LNCaP clone FGC (cell line): ENCODE measurements at regions not wholly inside any gene's neighbourhood (a gene's known extent, or its start where the extent isn't known, plus 50 kb on each side); places are given as distances from the start of the nearest gene placed in this dataset.

ENCODE experiments used
- DNase-seq: peaks from one replicate; pipeline ENCODE4 v3.0.0-alpha.2; 2011; ENCODE audit warnings: low read depth
- H3K4me3 ChIP-seq: 2 replicates; pipeline ENCODE4 v1.5.1; 2011; ENCODE audit warnings: mild to moderate bottlenecking, low read depth, low read length, control low read depth
- TF ChIP-seq, protein P1 (sequence below): IDR thresholded peaks from 2 replicates; pipeline ENCODE4 v1.5.1; 2012; ENCODE audit warnings: mild to moderate bottlenecking; ENCODE audit not compliant: control insufficient read depth, insufficient read depth; ENCODE audit errors: extremely low read depth

DNA sequence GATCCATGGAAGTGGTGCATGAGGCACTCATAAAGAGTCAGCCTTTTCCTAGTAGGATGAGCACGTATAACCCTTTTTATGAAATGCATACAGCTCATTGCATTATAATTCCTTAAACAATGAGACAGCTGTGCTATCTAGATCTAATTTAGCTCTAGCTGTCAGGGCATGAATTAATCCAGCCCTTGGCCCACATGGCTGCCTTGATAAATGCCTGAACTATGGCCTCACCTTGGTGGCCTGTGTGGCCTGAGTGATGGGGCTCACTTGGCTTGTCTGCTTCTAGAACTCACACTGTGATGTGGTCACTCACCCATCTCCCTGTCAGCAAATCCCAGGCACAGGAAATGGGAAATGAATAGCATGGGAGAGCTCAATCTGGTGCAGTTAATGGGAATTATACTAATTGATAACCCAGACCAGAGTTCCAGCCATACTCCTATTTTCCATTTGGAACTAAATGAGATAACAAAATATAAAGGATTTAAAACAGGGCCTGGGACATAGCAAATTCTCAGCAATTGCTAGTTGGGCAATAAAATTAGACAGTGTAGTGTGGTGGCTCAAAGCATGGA lies 153.6 kb downstream of the HS3ST2 start:
- TF ChIP-seq, protein P1, sequence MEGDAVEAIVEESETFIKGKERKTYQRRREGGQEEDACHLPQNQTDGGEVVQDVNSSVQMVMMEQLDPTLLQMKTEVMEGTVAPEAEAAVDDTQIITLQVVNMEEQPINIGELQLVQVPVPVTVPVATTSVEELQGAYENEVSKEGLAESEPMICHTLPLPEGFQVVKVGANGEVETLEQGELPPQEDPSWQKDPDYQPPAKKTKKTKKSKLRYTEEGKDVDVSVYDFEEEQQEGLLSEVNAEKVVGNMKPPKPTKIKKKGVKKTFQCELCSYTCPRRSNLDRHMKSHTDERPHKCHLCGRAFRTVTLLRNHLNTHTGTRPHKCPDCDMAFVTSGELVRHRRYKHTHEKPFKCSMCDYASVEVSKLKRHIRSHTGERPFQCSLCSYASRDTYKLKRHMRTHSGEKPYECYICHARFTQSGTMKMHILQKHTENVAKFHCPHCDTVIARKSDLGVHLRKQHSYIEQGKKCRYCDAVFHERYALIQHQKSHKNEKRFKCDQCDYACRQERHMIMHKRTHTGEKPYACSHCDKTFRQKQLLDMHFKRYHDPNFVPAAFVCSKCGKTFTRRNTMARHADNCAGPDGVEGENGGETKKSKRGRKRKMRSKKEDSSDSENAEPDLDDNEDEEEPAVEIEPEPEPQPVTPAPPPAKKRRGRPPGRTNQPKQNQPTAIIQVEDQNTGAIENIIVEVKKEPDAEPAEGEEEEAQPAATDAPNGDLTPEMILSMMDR: no peak

More for the DNA sequence above, 153.6 kb downstream of the HS3ST2 start:
- no peak for DNase-seq
- no peak overlapping the region for H3K4me3 ChIP-seq
